Subcutaneous abdominal adipose tissue (tissue), 5 donors: ENCODE measurements at regions not wholly inside any gene's neighbourhood (a gene's known extent, or its start where the extent isn't known, plus 50 kb on each side); places are given as distances from the start of the nearest gene placed in this dataset.

ENCODE experiments used
- H3K27ac ChIP-seq: one replicate; pipeline ENCODE4 v1.7.0; 2013; ENCODE audit warnings: low read depth, mild to moderate bottlenecking, inconsistent platforms, low read length, moderate library complexity
- H3K27me3 ChIP-seq, 5 donors: one replicate each; pipeline ENCODE4 v1.7.0; 2013; ENCODE audit warnings: low read length in 5 of 5, inconsistent platforms in 1 of 5; ENCODE audit not compliant: control insufficient read depth in 5 of 5, insufficient read depth in 4 of 5
- H3K36me3 ChIP-seq, 5 donors: one replicate each; pipeline ENCODE4 v1.7.0; 2013; ENCODE audit warnings: low read length in 5 of 5; ENCODE audit not compliant: control insufficient read depth in 5 of 5, insufficient read depth in 5 of 5
- H3K4me1 ChIP-seq, 5 donors: one replicate each; pipeline ENCODE4 v1.7.0; 2013; ENCODE audit warnings: low read length in 5 of 5, mild to moderate bottlenecking in 3 of 5, moderate library complexity in 1 of 5; ENCODE audit not compliant: control insufficient read depth in 5 of 5, insufficient read depth in 5 of 5
- H3K4me3 ChIP-seq, 5 donors: one replicate each; pipeline ENCODE4 v1.7.0; 2013; ENCODE audit warnings: low read length in 5 of 5, low read depth in 1 of 5
- H3K9ac ChIP-seq, 5 donors: one replicate each; pipeline ENCODE4 v1.7.0; 2013; ENCODE audit warnings: low read length in 5 of 5, mild to moderate bottlenecking in 4 of 5, moderate library complexity in 3 of 5
- H3K9me3 ChIP-seq, 5 donors: one replicate each; pipeline ENCODE4 v1.7.0; 2013; ENCODE audit warnings: low read length in 5 of 5; ENCODE audit not compliant: control insufficient read depth in 5 of 5
- donor health status: healthy.
- donor health status: healthy.
- donor health status: healthy.
- donor health status: healthy.
- donor health status: healthy.

GRCh38 chr13:73549717-73550116 is 490.9 kb downstream of the KLF5 start:
- Histone ChIP-seq H3K4me3 (no peak overlapping the region), H3K27ac (no peak overlapping the region), H3K27me3 (no peaks in the 10 kb centered on the region), H3K4me1 (peaks cover 0 to 5% (median 0%) of the 10 kb centered on the region in 5 donors), H3K9ac (no peak overlapping the region), H3K9me3 (peaks cover 0 to 2% (median 0%) of the 10 kb centered on the region in 5 donors), H3K36me3 (no peaks in the 10 kb centered on the region)

- Histone ChIP-seq H3K27ac (no peak overlapping the region), H3K9ac (no peak overlapping the region), H3K4me1 (peaks cover 0 to 3% (median 0%) of the 10 kb centered on the region in 5 donors), H3K36me3 (no peaks in the 10 kb centered on the region), H3K4me3 (no peak overlapping the region), H3K27me3 (no peaks in the 10 kb centered on the region), H3K9me3 (peaks cover 0 to 2% (median 0%) of the 10 kb centered on the region in 5 donors)
These were observed 489.6 kb downstream of the KLF5 start for GRCh38 chr13:73548449-73548848.

DNA sequence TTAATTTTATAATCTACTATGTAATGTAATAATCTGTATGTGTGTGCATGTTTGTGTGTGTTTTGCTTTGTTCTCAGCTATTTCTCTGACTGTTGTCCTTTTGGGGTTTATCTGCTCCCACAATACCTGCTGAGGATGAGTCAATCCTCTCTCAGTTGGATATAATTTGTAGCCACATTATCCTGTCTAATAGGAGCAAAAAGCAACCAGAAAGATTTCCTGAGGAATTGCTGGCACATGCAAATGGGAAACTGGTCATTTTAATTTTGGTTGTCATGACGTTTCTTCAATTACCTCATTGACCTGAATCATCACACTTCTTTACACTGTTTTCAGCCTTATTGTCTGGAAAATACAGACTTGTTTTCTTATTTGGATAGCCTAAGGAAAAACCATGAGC is 488.4 kb downstream of the KLF5 start:
- H3K36me3 ChIP-seq = no peaks in the 10 kb centered on the region
- no peak overlapping the region for H3K27ac ChIP-seq
- H3K27me3 ChIP-seq = no peaks in the 10 kb centered on the region
- H3K9me3 ChIP-seq = peaks cover 0 to 2% (median 0%) of the 10 kb centered on the region in 5 donors
- no peak overlapping the region for H3K4me3 ChIP-seq
- no peaks in the 10 kb centered on the region for H3K4me1 ChIP-seq
- H3K9ac ChIP-seq = no peak overlapping the region

DNA sequence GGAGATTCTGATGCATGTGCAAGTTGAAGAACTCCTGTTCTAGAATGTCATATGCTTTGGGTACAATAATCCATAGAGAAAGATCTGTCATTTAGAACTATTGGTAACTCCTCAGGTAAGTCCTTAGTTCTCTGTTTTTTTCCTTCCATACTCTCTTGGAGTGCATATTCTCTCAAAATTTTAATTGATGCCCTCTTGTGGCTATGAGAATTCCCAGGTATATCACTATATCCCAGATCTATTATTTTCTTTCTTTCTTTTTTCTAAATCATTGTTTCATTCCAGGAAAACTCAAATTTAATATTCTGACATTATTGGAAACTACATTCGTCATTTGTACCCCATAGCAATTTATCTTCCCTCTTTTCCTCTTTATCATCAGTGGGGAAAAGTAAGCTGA is 485.4 kb downstream of the KLF5 start:
- Histone ChIP-seq H3K9ac (no peak overlapping the region), H3K4me1 (no peaks in the 10 kb centered on the region), H3K36me3 (no peaks in the 10 kb centered on the region), H3K9me3 (no peaks in the 10 kb centered on the region), H3K4me3 (no peak overlapping the region), H3K27me3 (no peaks in the 10 kb centered on the region), H3K27ac (no peak overlapping the region)

DNA sequence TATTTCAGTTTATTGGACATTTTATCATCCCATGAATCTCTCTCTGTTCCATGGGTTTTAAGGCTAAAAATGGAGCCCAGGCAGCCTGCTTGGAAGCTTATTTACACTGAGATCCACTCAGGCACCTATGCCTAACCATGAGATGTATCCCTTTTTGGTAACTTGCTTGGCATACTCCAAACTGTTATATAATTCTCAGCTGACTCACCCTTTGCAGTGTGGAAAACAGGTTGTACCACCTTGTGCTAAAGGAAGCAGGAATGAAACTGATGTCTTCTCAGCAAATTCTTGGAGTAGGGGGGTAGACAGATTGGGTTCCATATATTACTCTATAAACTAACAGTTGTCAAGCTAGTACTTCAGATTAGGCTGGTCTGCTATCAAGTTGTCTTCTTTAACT is 483.6 kb downstream of the KLF5 start:
- Histone ChIP-seq H3K4me1 (no peaks in the 10 kb centered on the region), H3K27ac (no peak overlapping the region), H3K9ac (no peak overlapping the region), H3K4me3 (no peak overlapping the region), H3K27me3 (no peaks in the 10 kb centered on the region), H3K9me3 (no peaks in the 10 kb centered on the region), H3K36me3 (no peaks in the 10 kb centered on the region)

DNA sequence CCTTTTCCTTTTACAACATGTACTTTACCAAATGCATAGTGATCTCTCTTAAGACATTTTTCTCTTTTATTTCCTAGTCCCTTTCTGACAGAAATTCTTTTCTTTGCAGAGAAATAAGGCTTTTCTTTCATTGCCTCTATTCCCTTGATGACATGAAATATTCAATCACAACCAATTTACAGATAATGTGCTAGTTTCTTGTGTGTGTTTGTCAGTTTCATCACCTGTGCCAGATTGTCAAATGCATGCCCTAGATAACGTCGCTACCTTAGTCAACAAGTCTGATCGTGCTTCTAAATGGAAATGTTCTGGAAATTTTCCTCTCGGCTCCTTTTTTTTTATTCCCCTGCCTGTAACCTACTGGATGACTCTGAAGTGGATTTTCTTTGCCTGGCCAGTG is 478.1 kb downstream of the KLF5 start:
- Histone ChIP-seq H3K9me3 (peaks cover 0 to 7% (median 0%) of the 10 kb centered on the region in 5 donors), H3K4me3 (no peak overlapping the region), H3K27me3 (no peaks in the 10 kb centered on the region), H3K27ac (no peak overlapping the region), H3K36me3 (no peaks in the 10 kb centered on the region), H3K4me1 (no peaks in the 10 kb centered on the region), H3K9ac (no peak overlapping the region)

- no peak overlapping the region for H3K4me3 ChIP-seq
- H3K4me1 ChIP-seq = no peaks in the 10 kb centered on the region
- no peaks in the 10 kb centered on the region for H3K27me3 ChIP-seq
- H3K36me3 ChIP-seq = no peaks in the 10 kb centered on the region
- H3K9me3 ChIP-seq = peaks cover 0 to 7% (median 0%) of the 10 kb centered on the region in 5 donors
- no peak overlapping the region for H3K9ac ChIP-seq
- H3K27ac ChIP-seq = no peak overlapping the region
These were observed 476.5 kb downstream of the KLF5 start for GRCh38 chr13:73535341-73535740.

GRCh38 chr13:73532987-73533510 is 474.2 kb downstream of the KLF5 start:
- Histone ChIP-seq H3K4me1 (no peaks in the 10 kb centered on the region), H3K27me3 (no peaks in the 10 kb centered on the region), H3K36me3 (no peaks in the 10 kb centered on the region), H3K9me3 (peaks cover 0 to 7% (median 0%) of the 10 kb centered on the region in 5 donors), H3K4me3 (no peak overlapping the region), H3K27ac (no peak overlapping the region), H3K9ac (no peak overlapping the region)

GRCh38 chr13:73532582-73532981 is 473.8 kb downstream of the KLF5 start:
- H3K4me1 ChIP-seq = no peaks in the 10 kb centered on the region
- no peak overlapping the region for H3K27ac ChIP-seq
- no peak overlapping the region for H3K9ac ChIP-seq
- H3K27me3 ChIP-seq = no peaks in the 10 kb centered on the region
- H3K4me3 ChIP-seq = no peak overlapping the region
- H3K9me3 ChIP-seq = peaks cover 0 to 7% (median 0%) of the 10 kb centered on the region in 5 donors
- H3K36me3 ChIP-seq = no peaks in the 10 kb centered on the region

GRCh38 chr13:73531014-73531413 is 472.2 kb downstream of the KLF5 start:
- Histone ChIP-seq H3K9ac (no peak overlapping the region), H3K27me3 (no peaks in the 10 kb centered on the region), H3K27ac (no peak overlapping the region), H3K4me1 (no peaks in the 10 kb centered on the region), H3K36me3 (no peaks in the 10 kb centered on the region), H3K4me3 (no peak overlapping the region), H3K9me3 (peaks cover 0 to 7% (median 0%) of the 10 kb centered on the region in 5 donors)

- H3K9ac ChIP-seq = no peak overlapping the region
- H3K9me3 ChIP-seq = no peaks in the 10 kb centered on the region
- H3K36me3 ChIP-seq = no peaks in the 10 kb centered on the region
- no peak overlapping the region for H3K27ac ChIP-seq
- no peak overlapping the region for H3K4me3 ChIP-seq
- H3K27me3 ChIP-seq = no peaks in the 10 kb centered on the region
- no peaks in the 10 kb centered on the region for H3K4me1 ChIP-seq
These were observed 464.1 kb downstream of the KLF5 start for GRCh38 chr13:73522937-73523336.
